GM21723 (cell line): ENCODE measurements at regions not wholly inside any gene's neighbourhood (a gene's known extent, or its start where the extent isn't known, plus 50 kb on each side); places are given as distances from the start of the nearest gene placed in this dataset.
"Not testable (repeated sequence)": the region's sequence is repeated elsewhere in the genome, so short reads cannot be mapped to it uniquely, and the experiment has no call there.

Experiments
- ATAC-seq: cut with Tn5 transposase; IDR thresholded peaks from one replicate; pipeline ENCODE4 v1.9.1; 2021; ENCODE audit warnings: mild to moderate bottlenecking, moderate library complexity; ENCODE audit not compliant: unreplicated experiment

DNA sequence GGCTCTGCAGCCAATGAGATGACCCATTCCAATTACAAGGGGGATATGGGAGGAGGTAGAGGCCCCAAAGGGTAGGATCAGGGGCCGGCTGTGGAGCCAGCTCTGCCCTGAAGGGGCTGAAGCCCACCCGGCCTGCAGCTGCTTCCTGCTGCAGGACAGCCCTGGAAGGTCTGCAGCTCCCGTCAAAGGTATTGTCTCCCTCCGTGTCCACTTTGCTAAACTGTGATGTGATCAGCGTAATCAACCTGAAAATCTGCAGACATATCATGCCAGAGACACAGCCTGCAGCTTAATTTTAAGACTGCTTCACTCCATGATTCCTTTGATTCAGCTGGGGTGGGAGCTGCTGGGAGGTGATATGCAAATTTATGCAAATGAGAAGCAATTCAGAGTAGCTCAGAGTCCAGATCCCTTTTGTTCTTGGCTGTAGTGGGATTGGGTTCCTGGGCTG is 90.7 kb downstream of the GADD45G start:
- ATAC-seq, result no peak

DNA sequence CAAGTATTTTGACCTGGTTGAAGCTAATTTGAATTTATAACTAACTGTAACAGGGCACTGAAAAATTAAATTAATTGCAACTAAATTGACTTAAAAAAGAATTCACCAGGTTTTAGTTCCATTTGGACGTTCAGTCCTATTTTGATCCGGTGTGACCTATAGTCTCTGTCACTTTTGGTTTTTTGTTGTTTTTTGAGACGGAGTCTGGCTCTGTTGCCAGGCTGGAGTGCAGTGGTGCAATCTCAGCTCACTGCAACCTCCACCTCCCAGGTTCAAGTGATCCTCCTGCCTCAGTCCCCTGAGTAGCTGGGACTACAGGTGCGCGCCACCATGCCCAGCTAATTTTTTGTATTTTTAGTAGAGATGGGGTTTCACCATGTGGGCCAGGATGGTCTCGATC is 91.2 kb downstream of the GADD45G start:
- not testable (repeated sequence) for ATAC-seq

GRCh38 chr9:89696780-89697179 is 92.0 kb downstream of the GADD45G start:
- ATAC-seq, result no peak

DNA sequence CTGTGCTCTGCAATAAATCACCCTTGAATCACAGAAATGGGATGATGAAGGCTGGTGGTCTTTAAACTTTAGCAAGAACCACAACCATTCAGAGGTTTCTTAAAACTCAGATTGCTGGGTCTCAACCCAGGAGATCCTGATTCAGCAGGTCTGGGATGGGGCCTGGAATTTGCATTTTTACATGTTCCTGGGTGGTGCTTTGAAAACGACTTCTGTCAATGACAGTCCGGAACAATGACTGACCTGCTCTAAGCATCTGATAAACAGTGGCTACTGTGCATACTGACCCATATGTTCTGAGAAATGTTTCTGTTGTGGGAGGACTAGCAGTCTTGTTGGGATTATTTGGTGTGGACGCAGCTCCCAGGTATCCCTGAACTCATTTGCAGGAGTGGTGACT is 92.7 kb downstream of the GADD45G start:
- no peak for ATAC-seq

DNA sequence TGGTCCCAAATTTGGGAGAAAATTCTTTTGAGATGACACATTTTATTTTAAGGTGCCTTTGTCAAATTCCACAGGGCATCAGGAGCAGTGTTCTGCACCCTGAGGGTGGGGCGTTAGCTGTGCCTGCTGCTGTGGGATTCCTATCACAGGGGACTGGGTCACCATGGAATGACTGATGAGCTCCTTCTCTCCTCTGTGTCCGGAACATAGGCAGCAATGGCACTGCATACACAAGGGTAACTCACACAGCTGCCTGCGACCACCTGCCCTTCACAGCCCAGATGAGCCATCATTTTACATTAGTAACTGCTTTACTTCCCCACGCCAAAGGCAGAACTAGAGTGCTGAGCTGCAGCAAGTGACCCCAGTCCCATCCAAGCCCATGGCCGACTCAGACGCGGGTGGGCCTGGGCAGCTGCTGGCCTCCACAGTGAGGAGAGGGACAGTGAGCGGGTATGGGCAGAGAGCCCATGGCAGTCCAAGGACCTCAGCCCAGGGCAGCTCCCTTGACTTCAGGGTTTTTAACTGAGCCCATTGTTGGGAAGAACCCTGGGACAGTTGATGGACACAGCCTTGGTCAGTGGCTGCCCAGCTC is 93.7 kb downstream of the GADD45G start:
- no peak for ATAC-seq

GRCh38 chr9:89699646-89700045 is 94.8 kb downstream of the GADD45G start:
- no peak for ATAC-seq

DNA sequence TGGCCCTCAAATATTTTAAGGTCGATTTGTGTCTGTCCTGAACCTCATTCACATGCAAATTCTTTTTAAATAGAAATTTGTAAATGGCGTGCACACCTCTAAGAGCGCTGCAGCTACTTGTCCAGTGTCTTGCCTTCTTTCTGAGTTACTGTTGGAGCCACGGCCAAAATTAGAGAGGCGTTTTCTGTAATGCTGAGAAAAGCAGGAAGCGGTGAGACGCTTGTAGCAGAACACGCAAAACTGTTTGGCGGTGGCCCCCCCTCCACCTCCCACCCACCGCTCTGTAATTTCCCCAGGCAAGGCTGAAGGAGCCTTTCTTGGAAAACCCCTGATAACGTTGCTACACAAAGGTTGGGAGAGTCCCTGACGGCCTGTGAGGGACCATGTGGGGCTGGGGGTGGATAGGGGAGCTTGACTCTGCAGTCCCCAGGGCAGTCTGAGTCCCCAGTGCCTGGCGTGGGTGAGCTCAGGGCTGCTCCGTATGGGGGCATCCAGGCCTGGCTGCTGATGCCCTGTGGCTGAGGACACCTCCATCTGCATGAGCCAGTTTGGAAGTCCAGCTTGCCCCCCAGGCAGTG is 96.5 kb downstream of the GADD45G start:
- peak; percentile 82 for ATAC-seq

DNA sequence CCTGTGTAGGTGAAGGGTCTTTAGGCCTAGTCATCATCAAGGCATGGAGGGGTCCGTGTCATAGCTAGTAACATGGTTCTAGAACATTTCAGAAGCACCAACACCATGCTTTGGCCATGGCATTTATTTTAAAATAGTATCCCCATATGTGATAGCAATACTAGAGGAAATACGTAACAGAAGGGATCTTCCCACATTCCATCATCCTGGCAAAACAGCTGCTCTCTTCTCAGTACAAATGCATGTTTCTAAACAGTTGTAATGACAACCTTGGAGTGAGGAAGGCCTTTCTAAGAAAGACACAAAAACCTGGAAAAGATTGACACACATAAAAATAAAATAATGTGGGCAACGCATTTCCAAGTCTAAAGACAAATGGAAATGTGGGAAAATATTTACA is 97.6 kb downstream of the GADD45G start:
- ATAC-seq, result no peak

GRCh38 chr9:89705651-89706050 is 100.8 kb downstream of the GADD45G start:
- ATAC-seq, result no peak

GRCh38 chr9:89706086-89706485 is 101.3 kb downstream of the GADD45G start:
- no peak for ATAC-seq

DNA sequence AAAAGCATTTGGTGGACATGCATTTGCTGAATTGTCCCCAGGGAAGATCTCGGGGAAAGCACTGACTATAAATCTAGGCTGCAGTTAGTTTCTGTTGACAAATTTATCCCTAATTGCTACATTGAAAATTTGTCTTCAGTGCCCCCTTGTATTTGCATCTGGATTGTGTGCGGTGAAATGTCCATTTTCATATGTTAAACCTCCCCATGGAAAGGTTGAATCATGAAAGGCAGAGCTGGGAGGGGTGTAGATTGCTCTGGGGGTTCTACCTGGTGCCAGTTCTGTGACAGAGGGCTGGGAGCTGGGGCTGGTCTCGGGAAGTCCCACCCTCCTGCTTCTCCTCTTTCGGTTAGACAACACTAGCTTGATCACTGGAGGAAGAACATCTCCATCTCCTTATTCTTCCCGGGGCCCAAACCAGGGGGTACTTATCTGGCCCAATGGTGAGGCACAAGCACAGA is 101.9 kb downstream of the GADD45G start:
- ATAC-seq, result no peak

GRCh38 chr9:89710697-89711096 is 105.9 kb downstream of the GADD45G start:
- no peak for ATAC-seq

GRCh38 chr9:89711866-89712265 is 107.1 kb downstream of the GADD45G start:
- no peak for ATAC-seq

- ATAC-seq, result no peak
Observed at GRCh38 chr9:89712283-89712682, 107.5 kb downstream of the GADD45G start.

DNA sequence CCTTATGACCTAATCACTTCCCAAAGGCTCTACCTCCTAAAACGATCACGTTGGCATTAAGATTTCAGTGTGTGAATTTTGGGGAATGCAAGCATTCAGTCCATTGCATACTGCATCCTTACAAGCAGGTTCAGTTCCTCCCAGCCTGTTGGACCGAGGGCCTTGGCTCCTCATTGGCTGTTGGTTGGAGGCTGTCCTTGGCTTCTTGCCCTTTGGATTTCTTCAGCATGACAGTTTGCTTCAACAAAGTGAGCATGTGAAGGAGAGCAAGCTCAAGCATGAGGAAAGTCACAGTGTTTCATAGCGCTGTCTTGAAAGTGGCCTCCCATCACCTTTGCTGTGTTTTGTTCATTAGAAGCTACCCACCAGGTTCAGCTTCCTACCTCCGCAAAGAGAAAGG is 109.5 kb downstream of the GADD45G start:
- no peak for ATAC-seq

GRCh38 chr9:89715318-89715858 is 110.6 kb downstream of the GADD45G start:
- no peak for ATAC-seq

- ATAC-seq, result no peak
Observed at GRCh38 chr9:89715881-89716280, 111.1 kb downstream of the GADD45G start.

DNA sequence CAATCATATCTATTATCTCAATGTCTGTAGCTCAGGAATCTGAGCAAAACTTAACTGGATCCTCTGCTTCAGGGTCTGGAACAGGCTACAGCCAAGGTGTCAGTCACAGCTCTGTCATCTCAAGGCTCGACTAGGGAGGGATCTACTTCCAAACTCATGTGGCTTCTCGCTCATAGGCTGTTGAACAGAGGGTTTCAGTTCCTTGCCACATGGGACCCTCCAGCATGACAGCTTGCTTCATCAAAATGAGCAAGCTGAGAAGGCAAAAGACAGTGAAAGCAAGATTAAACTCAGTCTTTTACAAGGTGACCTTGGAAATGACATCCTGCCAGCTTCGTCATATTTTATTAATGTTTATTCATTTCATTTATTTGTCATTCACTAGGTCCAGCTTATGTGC is 111.7 kb downstream of the GADD45G start:
- peak; percentile 67 for ATAC-seq

DNA sequence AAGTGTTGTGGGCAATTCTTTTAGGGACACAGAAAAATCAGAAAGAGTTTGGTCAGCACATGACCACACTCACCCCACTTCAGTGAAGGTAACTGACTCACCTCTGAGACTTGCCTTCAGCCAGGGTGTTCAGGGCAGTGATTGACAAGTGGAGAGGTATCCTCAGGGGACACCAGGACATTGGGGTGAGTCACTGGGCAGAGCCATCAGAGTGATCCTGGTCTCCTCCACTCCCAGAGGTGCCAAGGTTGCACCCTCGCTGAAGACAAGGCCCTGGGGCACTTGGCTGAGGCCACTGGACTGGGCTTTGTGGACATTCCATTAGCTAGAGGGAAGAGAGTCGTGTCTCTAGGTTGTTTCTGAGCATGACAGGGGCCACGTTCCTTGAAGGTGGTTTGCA is 113.4 kb downstream of the GADD45G start:
- no peak for ATAC-seq

DNA sequence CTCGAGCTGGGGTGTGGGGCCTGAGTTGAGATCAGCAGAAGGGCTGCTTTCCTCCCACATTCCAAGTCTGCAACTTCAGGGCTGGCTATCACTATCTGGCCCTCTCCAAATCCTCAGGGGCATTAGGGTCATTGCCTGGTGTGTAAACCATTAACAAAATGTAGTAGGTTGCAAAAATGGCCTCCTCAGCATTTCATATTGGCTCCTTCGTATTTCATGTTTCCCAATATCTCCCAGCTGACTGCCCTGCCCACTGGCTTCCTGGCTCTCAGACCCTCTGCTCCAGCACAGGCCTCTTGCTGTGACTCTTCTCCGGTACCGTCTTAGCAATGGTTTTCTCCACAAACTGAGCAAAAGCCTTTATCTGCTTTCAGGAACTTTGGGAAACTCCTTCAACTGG is 113.8 kb downstream of the GADD45G start:
- no peak for ATAC-seq

GRCh38 chr9:89719202-89719601 is 114.4 kb downstream of the GADD45G start:
- no peak for ATAC-seq

DNA sequence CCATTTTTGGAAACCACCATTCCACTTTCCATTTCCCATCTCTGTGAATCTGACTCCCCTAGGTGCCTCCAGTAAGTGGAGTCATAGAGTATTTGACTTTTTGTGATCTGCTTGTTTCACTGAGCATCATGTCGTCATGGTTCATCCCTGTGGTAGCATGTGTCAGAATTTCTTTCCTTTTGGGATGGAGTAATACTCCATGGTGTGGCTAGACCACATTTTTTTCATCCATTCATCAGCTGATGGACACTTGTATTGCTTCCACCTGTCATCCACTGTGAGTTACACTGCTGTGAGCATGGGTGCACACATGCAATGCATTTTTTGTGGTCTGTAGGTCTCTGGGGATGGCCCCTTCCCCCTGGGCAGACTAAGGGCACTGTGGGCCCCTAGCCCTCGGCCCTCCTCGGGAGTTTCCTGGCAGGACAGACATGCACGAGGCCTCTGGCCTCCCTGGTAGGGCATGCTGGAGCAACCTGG is 115.9 kb downstream of the GADD45G start:
- ATAC-seq, result no peak
